Spleen (tissue), 7 donors: ENCODE measurements at regions not wholly inside any gene's neighbourhood (a gene's known extent, or its start where the extent isn't known, plus 50 kb on each side); places are given as distances from the start of the nearest gene placed in this dataset.

Experiments used
- CTCF ChIP-seq, 11 experiments: fragments of 200-600 bp in 7 of 11; fragments of 450-650 bp in 4 of 11; sonication (generic) in 4 of 11; IDR thresholded peaks in 8 of 11; conservative IDR thresholded peaks in 3 of 11; 1 replicate in 7 of 11; 2 replicates in 4 of 11; pipeline versions ENCODE4 v1.4.0 to v1.8.0; 2016 to 2021; ENCODE audit warnings: antibody characterized with exemption in 11 of 11, inconsistent platforms in 4 of 11, mild to moderate bottlenecking in 1 of 11
- POLR2A ChIP-seq, 3 donors: fragments of 450-650 bp; IDR thresholded peaks; one replicate each; pipeline ENCODE4 v1.5.1; 2017; ENCODE audit warnings: antibody characterized with exemption in 3 of 3, mild to moderate bottlenecking in 1 of 3
- POLR2AphosphoS5 ChIP-seq, 3 donors: sonication (generic); formaldehyde crosslinking; IDR thresholded peaks; one replicate each; pipeline ENCODE4 v1.5.1; 2017; ENCODE audit warnings: antibody characterized with exemption in 3 of 3
- donor health status: DM: no; HTN: no; CAD: no; lungs with moderate emphysema.
- donor health status: DM: no; HTN: no; CAD: no.
- donor health status: DM: no; HTN: no; CAD: no.

GRCh38 chr3:8451696-8452095, 49.9 kb upstream of the LMCD1 start:
- TF ChIP-seq CTCF (IDR thresholded peaks at IDR 0.05 in 8 of 11, conservative IDR thresholded peaks at IDR 0.05 in 3 of 11), result no peak
- no peak for TF ChIP-seq POLR2AphosphoS5 (IDR thresholded peaks at IDR 0.05)
- TF ChIP-seq POLR2A (IDR thresholded peaks at IDR 0.05), result no peak
